GM12892 (cell line): ENCODE measurements at regions not wholly inside any gene's neighbourhood (a gene's known extent, or its start where the extent isn't known, plus 50 kb on each side); places are given as distances from the start of the nearest gene placed in this dataset.

Experiments
- DNase-seq: peaks from one replicate; pipeline ENCODE4 v3.0.0; 2011; ENCODE audit not compliant: insufficient read length
- FAIRE-seq: peaks from 2 replicates; lab custom pipeline; 2011; peaks lifted over from hg19 to GRCh38; lab: Jason Lieb, UNC
- POLR2A ChIP-seq: IDR thresholded peaks from 2 replicates; pipeline ENCODE4 v1.6.1; 2011; ENCODE audit warnings: low read depth, low read length, control low read depth
- POLR2AphosphoS5 ChIP-seq: IDR thresholded peaks from 2 replicates; pipeline ENCODE4 v1.6.1; 2011; ENCODE audit warnings: low read depth, low read length, control low read depth
- TAF1 ChIP-seq: IDR thresholded peaks from 2 replicates; pipeline ENCODE4 v1.6.1; 2011; ENCODE audit warnings: low read depth, mild to moderate bottlenecking, control low read depth, low read length, borderline replicate concordance

DNA sequence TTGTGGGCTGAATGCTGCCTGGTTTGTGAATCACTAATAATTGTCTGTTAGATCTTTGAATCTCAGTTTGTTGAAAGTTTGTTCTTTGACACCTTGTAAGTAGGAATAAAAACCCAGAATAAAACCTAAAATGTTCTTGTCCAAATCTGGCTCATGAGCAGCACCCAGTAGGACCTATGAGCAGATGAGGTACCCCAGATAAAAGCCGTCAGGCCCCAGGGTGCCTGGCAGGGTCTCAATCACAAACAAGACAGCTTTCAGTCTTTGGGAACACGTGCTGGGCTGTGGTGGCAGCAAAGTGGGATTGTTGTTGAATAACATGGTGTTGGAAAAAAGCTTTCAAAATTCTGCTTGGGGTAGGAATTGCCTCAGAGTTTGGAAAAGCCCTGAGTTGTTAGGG is 52.1 kb upstream of the ECI2 start:
- DNase-seq = no peak
- no peak for TF ChIP-seq TAF1
- no peak for TF ChIP-seq POLR2A
- TF ChIP-seq POLR2AphosphoS5 = no peak
- FAIRE-seq = no peak

GRCh38 chr6:4186385-4186784 is 51.0 kb upstream of the ECI2 start:
- no peak for DNase-seq
- no peak for TF ChIP-seq POLR2A
- FAIRE-seq = no peak

DNA sequence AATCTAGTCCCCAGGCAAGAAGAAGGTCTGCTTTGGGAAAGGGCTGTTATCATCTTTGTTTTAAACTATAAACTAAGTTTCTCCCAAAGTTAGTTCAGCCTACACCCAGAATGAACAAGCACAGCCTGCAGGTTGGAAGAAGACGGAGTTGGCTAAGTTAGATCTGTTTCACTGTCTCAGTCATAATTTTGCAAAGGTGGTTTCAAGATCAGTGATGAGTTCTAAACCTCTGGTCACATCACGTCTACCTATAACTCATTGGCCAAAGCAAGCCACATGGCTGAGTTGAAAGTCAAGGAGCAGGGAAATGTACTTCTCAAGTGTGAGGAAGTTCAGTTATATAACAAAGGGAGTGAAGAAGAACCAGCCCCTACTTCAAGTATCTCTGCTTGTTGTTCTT is 50.5 kb upstream of the ECI2 start:
- TF ChIP-seq POLR2A = no peak
- TF ChIP-seq TAF1 = no peak
- no peak for TF ChIP-seq POLR2AphosphoS5
- DNase-seq (no peak), FAIRE-seq (no peak)

- DNase-seq (no peak), FAIRE-seq (no peak)
- TF ChIP-seq TAF1 (no peak), POLR2AphosphoS5 (no peak), POLR2A (no peak)
Observed at GRCh38 chr6:4185419-4185818, 50.0 kb upstream of the ECI2 start.
